ENCODE measurements at regions not wholly inside any gene's neighbourhood (a gene's known extent, or its start where the extent isn't known, plus 50 kb on each side); places are given as distances from the start of the nearest gene placed in this dataset.

GRCh38 chr14:87241018-87241768 is 751.8 kb downstream of the GALC start:
- TF ChIP-seq REST (IDR thresholded peaks at IDR 0.05; ENCODE audit: insufficient read depth in 1 of 2, low read depth in 2 of 2, low read length in 2 of 2) (no peak), TAF1 (IDR thresholded peaks at IDR 0.05; ENCODE audit: borderline replicate concordance, insufficient read depth, low read length) (no peak), SIN3A (IDR thresholded peaks at IDR 0.05; ENCODE audit: borderline replicate concordance, insufficient read depth, low read length) (no peak), FOXP2 (optimal IDR thresholded peaks at IDR 0.05; ENCODE audit: borderline replicate concordance, extremely low read depth, extremely low read length, insufficient read depth) (no peak), POLR2AphosphoS5 (IDR thresholded peaks at IDR 0.05; ENCODE audit: low read depth, low read length) (no peak)

GRCh38 chr14:87233806-87234384 is 759.1 kb downstream of the GALC start:
- TF ChIP-seq REST (IDR thresholded peaks at IDR 0.05; ENCODE audit: insufficient read depth in 1 of 2, low read depth in 2 of 2, low read length in 2 of 2) (no peak), POLR2AphosphoS5 (IDR thresholded peaks at IDR 0.05; ENCODE audit: low read depth, low read length) (no peak), TAF1 (IDR thresholded peaks at IDR 0.05; ENCODE audit: borderline replicate concordance, insufficient read depth, low read length) (no peak), FOXP2 (optimal IDR thresholded peaks at IDR 0.05; ENCODE audit: borderline replicate concordance, extremely low read depth, extremely low read length, insufficient read depth) (no peak), SIN3A (IDR thresholded peaks at IDR 0.05; ENCODE audit: borderline replicate concordance, insufficient read depth, low read length) (no peak)

GRCh38 chr14:87233266-87233665 is 759.7 kb downstream of the GALC start:
- no peak for TF ChIP-seq REST (IDR thresholded peaks at IDR 0.05; ENCODE audit: insufficient read depth in 1 of 2, low read depth in 2 of 2, low read length in 2 of 2)
- no peak for TF ChIP-seq FOXP2 (optimal IDR thresholded peaks at IDR 0.05; ENCODE audit: borderline replicate concordance, extremely low read depth, extremely low read length, insufficient read depth)
- no peak for TF ChIP-seq SIN3A (IDR thresholded peaks at IDR 0.05; ENCODE audit: borderline replicate concordance, insufficient read depth, low read length)
- no peak for TF ChIP-seq TAF1 (IDR thresholded peaks at IDR 0.05; ENCODE audit: borderline replicate concordance, insufficient read depth, low read length)
- no peak for TF ChIP-seq POLR2AphosphoS5 (IDR thresholded peaks at IDR 0.05; ENCODE audit: low read depth, low read length)

- TF ChIP-seq POLR2AphosphoS5 (IDR thresholded peaks at IDR 0.05; ENCODE audit: low read depth, low read length) = no peak
Measured at GRCh38 chr14:87231336-87232026, 761.5 kb downstream of the GALC start.

GRCh38 chr14:87230726-87231125 is 762.3 kb downstream of the GALC start:
- TF ChIP-seq FOXP2 (optimal IDR thresholded peaks at IDR 0.05; ENCODE audit: borderline replicate concordance, extremely low read depth, extremely low read length, insufficient read depth) (no peak), SIN3A (IDR thresholded peaks at IDR 0.05; ENCODE audit: borderline replicate concordance, insufficient read depth, low read length) (no peak), POLR2AphosphoS5 (IDR thresholded peaks at IDR 0.05; ENCODE audit: low read depth, low read length) (no peak), REST (IDR thresholded peaks at IDR 0.05; ENCODE audit: insufficient read depth in 1 of 2, low read depth in 2 of 2, low read length in 2 of 2) (no peak), TAF1 (IDR thresholded peaks at IDR 0.05; ENCODE audit: borderline replicate concordance, insufficient read depth, low read length) (no peak)

Measured in PFSK-1 (cell line).